ENCODE measurements at regions not wholly inside any gene's neighbourhood (a gene's known extent, or its start where the extent isn't known, plus 50 kb on each side); places are given as distances from the start of the nearest gene placed in this dataset.

DNA sequence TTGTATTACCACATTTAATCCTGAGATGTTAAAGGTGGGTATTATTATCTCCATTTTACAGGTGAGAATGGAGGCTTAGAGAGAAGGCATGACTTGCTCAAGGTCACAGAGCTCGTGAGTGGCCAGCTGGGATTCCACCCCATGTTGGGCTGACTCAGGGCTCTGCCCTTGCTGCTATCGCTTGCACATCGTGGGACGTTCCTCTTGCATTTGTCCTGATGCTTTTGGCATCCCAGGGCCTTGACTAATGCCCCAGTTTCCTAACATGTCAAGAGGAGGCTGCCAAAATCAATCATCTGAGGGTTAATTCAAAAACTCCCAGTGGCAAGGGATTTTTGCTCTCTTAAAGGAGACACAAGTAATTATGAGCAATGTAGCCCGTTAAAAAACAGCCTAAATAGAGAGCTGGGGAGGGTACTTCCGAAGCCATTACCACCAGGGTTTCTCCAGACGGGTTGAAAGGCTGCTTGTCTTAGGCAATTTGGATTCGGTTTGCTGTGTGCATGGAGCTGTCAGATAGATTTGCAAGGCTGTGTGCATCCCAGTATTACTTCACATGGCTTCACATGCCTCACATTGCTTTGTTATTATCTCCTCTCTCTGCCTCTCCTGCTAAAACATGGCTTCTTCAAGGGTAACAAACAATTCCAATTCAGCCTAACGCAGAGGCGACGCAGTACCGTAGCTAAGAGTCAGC is 347.4 kb downstream of the DRD1 start:
- Histone ChIP-seq H3K27me3 (ENCODE audit: control insufficient read depth, insufficient read depth, low read length) (no peaks in the 10 kb centered on the region), H3K9me3 (ENCODE audit: control insufficient read depth, insufficient read depth, low read length) (no peaks in the 10 kb centered on the region), H3K4me3 (ENCODE audit: low read depth, low read length) (no peak overlapping the region), H3K4me1 (ENCODE audit: control insufficient read depth, insufficient read depth, low read length) (peaks cover 11% of the 10 kb centered on the region), H3K36me3 (ENCODE audit: control insufficient read depth, insufficient read depth, low read length) (no peaks in the 10 kb centered on the region), H3K9ac (ENCODE audit: low read depth, low read length) (no peak overlapping the region)

DNA sequence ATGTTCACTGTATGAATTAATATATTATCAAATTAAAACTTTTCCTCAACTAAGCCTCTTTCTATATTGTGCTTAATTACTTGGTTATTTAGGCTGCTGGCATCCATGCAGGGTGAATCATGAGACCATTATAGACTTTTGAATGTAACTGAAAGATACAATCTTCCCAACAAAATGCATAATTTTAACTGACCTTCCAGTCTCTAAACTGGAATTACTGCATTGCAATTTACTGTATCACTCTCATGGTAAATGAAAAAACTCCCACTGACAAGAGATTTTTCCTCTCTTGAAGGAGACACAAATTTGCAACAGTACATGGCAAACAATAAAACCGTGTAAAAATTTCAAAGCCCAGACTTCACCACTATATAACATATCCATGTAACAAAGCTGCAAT is 349.5 kb downstream of the DRD1 start:
- H3K9me3 ChIP-seq (ENCODE audit: control insufficient read depth, insufficient read depth, low read length): no peaks in the 10 kb centered on the region
- peaks cover 11% of the 10 kb centered on the region for H3K4me1 ChIP-seq (ENCODE audit: control insufficient read depth, insufficient read depth, low read length)
- no peak overlapping the region for H3K9ac ChIP-seq (ENCODE audit: low read depth, low read length)
- H3K27me3 ChIP-seq (ENCODE audit: control insufficient read depth, insufficient read depth, low read length): no peaks in the 10 kb centered on the region
- H3K36me3 ChIP-seq (ENCODE audit: control insufficient read depth, insufficient read depth, low read length): no peaks in the 10 kb centered on the region
- no peak overlapping the region for H3K4me3 ChIP-seq (ENCODE audit: low read depth, low read length)

DNA sequence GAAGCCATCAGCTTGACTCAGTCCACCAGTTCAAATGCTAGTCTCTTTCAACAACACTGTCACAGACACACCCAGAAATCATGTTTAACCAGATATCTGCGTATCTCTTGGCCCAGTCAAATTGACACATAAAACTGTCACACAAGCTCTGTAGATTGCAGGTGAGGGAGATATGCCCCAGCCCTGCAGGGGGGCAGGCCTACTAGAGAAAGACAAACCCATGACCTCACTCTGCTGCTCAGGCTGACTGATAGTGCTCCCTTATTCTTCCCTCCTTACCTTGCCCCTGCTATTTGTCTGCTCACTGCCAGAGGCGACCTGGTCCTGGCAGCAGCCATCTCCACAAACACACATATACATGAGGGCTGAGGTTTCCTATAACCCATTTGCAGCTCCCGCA is 351.3 kb downstream of the DRD1 start:
- no peak overlapping the region for H3K9ac ChIP-seq (ENCODE audit: low read depth, low read length)

DNA sequence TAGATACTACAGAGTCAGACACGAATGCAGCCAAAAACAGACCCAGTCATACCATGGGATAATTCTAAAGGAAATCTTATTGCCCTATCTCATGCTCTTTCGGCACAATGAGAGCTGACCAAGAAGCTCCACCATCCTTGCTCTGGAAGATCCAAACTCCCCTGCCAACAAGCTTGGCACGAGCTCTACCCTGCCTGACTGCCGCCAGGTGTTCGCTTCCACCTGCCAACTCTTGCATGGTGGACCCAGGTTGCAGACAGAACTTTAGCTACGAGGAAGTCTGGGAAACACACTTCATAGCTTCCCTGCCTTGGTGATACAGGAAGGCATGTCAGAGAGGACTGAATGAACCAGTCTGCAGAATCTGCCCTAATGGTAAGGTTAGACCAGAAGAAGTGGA is 355.0 kb downstream of the DRD1 start:
- H3K4me3 ChIP-seq (ENCODE audit: low read depth, low read length): no peak overlapping the region
- H3K9me3 ChIP-seq (ENCODE audit: control insufficient read depth, insufficient read depth, low read length): no peaks in the 10 kb centered on the region
- peaks cover 11% of the 10 kb centered on the region for H3K4me1 ChIP-seq (ENCODE audit: control insufficient read depth, insufficient read depth, low read length)
- no peak overlapping the region for H3K9ac ChIP-seq (ENCODE audit: low read depth, low read length)
- no peaks in the 10 kb centered on the region for H3K27me3 ChIP-seq (ENCODE audit: control insufficient read depth, insufficient read depth, low read length)
- no peaks in the 10 kb centered on the region for H3K36me3 ChIP-seq (ENCODE audit: control insufficient read depth, insufficient read depth, low read length)

More for the DNA sequence above, 351.3 kb downstream of the DRD1 start:
- Histone ChIP-seq H3K4me3 (ENCODE audit: low read depth, low read length) (no peak overlapping the region), H3K9me3 (ENCODE audit: control insufficient read depth, insufficient read depth, low read length) (no peaks in the 10 kb centered on the region), H3K27me3 (ENCODE audit: control insufficient read depth, insufficient read depth, low read length) (no peaks in the 10 kb centered on the region), H3K36me3 (ENCODE audit: control insufficient read depth, insufficient read depth, low read length) (no peaks in the 10 kb centered on the region), H3K4me1 (ENCODE audit: control insufficient read depth, insufficient read depth, low read length) (peaks cover 11% of the 10 kb centered on the region)

DNA sequence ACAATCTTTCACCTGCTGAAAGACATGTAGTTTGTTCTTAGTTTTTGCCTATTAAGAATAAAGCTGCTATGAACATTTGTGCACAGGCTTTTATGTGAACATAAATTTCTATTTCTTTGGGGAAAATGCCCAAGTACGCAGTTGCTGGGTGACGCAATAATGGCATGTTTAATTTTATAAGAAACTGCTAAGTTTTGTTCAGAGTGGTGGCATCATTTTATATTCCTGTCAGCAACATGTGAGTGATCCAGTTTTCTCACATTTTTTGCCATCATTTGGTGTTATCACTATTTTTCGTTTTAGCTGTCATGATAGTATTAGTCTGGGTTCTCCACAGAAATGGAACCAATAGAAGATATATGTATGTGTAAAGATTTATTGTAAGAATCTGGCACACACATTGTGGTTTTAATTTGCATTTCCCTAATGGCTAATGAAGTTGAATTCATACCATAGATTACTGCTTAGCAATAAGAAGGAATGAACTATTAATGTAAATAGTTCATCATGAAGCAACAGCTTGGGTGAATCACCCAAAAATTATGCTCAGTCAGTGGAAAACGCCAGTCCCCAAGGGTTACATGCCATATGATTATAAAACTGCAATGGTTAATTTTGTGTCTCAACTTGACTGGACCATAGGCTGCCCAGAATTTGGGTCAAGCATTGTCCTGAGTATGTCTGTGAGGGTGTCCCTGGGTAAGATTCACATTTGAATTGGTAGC is 358.6 kb downstream of the MSX2 start:
- Histone ChIP-seq H3K4me1 (ENCODE audit: control insufficient read depth, insufficient read depth, low read length) (no peaks in the 10 kb centered on the region), H3K36me3 (ENCODE audit: control insufficient read depth, insufficient read depth, low read length) (no peaks in the 10 kb centered on the region), H3K27me3 (ENCODE audit: control insufficient read depth, insufficient read depth, low read length) (no peaks in the 10 kb centered on the region), H3K9me3 (ENCODE audit: control insufficient read depth, insufficient read depth, low read length) (no peaks in the 10 kb centered on the region), H3K9ac (ENCODE audit: low read depth, low read length) (no peak overlapping the region), H3K4me3 (ENCODE audit: low read depth, low read length) (no peak overlapping the region)

DNA sequence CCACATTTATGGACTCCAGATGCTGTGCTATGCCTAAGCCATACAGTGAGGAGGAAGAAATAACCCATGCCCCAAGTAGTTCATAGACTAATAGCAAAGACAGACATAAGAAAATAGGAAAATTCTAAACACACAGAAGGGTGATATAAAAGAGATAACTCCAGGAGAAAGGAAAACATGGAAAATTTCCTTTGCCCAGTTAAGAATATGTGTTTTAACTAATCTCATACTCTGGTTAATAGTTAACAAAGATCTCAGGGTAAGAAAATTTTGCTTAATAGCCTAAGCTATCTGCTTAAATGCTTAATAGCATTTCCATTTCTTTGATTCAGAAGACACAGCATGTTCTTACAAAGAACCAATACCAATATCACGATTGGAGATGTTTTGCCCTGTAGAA is 358.0 kb downstream of the MSX2 start:
- no peaks in the 10 kb centered on the region for H3K4me1 ChIP-seq (ENCODE audit: control insufficient read depth, insufficient read depth, low read length)

DNA sequence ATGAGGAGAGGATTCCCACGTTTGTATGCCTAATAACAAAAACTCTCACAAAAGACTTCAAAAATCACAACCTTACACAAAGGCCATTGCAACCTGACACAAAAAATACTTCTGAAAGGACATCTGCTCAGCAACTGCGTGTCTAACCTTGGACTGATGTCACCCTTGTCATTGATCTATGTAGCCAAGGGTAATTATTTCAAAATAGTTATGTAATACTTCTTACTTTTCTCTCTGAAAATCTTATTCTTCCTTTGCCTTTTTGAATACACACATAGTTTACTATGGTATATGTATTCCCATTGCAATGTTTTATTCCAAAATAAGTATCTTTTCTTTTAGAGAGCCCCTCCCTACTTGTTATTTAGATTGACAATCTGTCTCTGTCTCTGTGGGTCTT is 355.3 kb downstream of the MSX2 start:
- no peaks in the 10 kb centered on the region for H3K4me1 ChIP-seq (ENCODE audit: control insufficient read depth, insufficient read depth, low read length)
- no peak overlapping the region for H3K9ac ChIP-seq (ENCODE audit: low read depth, low read length)
- no peaks in the 10 kb centered on the region for H3K9me3 ChIP-seq (ENCODE audit: control insufficient read depth, insufficient read depth, low read length)
- H3K27me3 ChIP-seq (ENCODE audit: control insufficient read depth, insufficient read depth, low read length): no peaks in the 10 kb centered on the region
- no peaks in the 10 kb centered on the region for H3K36me3 ChIP-seq (ENCODE audit: control insufficient read depth, insufficient read depth, low read length)
- no peak overlapping the region for H3K4me3 ChIP-seq (ENCODE audit: low read depth, low read length)

More for the DNA sequence above, 358.0 kb downstream of the MSX2 start:
- H3K27me3 ChIP-seq (ENCODE audit: control insufficient read depth, insufficient read depth, low read length): no peaks in the 10 kb centered on the region
- H3K9me3 ChIP-seq (ENCODE audit: control insufficient read depth, insufficient read depth, low read length): no peaks in the 10 kb centered on the region
- H3K9ac ChIP-seq (ENCODE audit: low read depth, low read length): no peak overlapping the region
- H3K36me3 ChIP-seq (ENCODE audit: control insufficient read depth, insufficient read depth, low read length): no peaks in the 10 kb centered on the region
- no peak overlapping the region for H3K4me3 ChIP-seq (ENCODE audit: low read depth, low read length)

DNA sequence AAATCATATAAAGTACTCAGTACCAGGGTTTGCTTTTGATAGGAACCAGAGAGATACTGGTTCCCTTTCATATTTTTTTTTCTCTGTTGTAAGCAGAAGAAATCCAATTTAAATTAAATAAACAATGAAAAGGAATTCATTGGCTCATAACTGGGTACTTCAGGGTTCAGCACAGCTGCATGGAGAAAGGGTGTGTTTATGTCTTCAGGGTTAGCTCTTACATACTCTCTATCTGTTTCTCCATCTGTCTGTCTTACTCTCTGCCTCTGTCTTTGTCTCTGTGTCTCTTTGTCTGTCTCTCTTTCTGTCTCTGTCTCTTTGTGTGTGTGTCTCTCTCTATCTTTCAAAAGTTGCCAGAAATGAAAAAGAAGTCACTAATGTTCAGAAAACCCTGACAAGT is 345.9 kb downstream of the MSX2 start:
- Histone ChIP-seq H3K9me3 (ENCODE audit: control insufficient read depth, insufficient read depth, low read length) (no peaks in the 10 kb centered on the region), H3K36me3 (ENCODE audit: control insufficient read depth, insufficient read depth, low read length) (no peaks in the 10 kb centered on the region), H3K4me3 (ENCODE audit: low read depth, low read length) (no peak overlapping the region), H3K27me3 (ENCODE audit: control insufficient read depth, insufficient read depth, low read length) (no peaks in the 10 kb centered on the region), H3K4me1 (ENCODE audit: control insufficient read depth, insufficient read depth, low read length) (no peaks in the 10 kb centered on the region), H3K9ac (ENCODE audit: low read depth, low read length) (no peak overlapping the region)

DNA sequence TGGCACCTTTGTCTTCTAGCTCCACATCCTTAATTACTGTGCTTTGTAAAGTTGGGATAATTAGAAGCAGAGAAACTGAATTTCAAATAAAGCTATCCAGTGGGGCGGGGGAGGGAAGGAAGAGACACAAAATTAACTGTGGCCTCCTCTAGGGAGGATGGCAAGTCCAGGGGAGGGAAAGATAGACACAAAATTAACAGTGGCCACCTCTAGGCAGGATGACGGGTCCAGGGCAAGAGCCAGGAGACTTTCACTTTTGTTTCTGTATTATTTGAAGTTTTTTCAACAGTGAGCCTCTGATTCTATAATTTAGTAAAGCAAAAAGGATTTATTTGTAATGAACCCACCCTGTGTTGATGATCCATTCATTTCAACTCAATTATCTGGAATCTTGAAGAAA is 335.9 kb downstream of the MSX2 start:
- Histone ChIP-seq H3K36me3 (ENCODE audit: control insufficient read depth, insufficient read depth, low read length) (no peaks in the 10 kb centered on the region), H3K9ac (ENCODE audit: low read depth, low read length) (no peak overlapping the region), H3K27me3 (ENCODE audit: control insufficient read depth, insufficient read depth, low read length) (no peaks in the 10 kb centered on the region), H3K4me3 (ENCODE audit: low read depth, low read length) (peak overlapping the region; percentile 62), H3K4me1 (ENCODE audit: control insufficient read depth, insufficient read depth, low read length) (peaks cover 9% of the 10 kb centered on the region), H3K9me3 (ENCODE audit: control insufficient read depth, insufficient read depth, low read length) (no peaks in the 10 kb centered on the region)

DNA sequence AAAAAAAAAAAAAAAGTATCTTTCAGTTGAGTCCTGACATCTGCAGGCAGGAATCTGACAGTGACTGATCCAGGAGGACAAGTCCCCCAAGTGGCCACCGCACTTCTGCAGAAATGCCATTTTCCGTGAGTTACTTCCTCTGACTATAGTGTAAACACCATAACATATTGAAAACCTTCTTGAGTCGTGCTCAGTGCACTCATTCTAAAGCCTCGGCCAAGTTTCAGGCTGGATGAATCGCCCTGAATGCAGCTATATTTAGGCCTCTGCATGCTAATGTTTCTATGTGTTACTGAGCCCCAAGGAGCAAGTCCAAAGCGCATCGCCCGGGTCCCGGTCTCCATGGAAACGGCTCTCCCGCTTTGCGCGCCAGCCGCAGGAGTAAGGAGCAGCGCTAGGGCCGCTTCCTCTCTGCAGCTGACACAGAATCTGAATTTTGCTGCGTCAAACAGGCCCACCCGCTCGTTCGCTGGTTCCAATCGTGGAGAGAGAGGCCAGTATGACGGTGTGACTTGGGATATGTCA is 335.4 kb downstream of the MSX2 start:
- H3K4me3 ChIP-seq (ENCODE audit: low read depth, low read length): peak overlapping the region; percentile 62
- no peaks in the 10 kb centered on the region for H3K9me3 ChIP-seq (ENCODE audit: control insufficient read depth, insufficient read depth, low read length)
- H3K27me3 ChIP-seq (ENCODE audit: control insufficient read depth, insufficient read depth, low read length): no peaks in the 10 kb centered on the region
- no peaks in the 10 kb centered on the region for H3K36me3 ChIP-seq (ENCODE audit: control insufficient read depth, insufficient read depth, low read length)
- H3K4me1 ChIP-seq (ENCODE audit: control insufficient read depth, insufficient read depth, low read length): peaks cover 9% of the 10 kb centered on the region
- H3K9ac ChIP-seq (ENCODE audit: low read depth, low read length): no peak overlapping the region

DNA sequence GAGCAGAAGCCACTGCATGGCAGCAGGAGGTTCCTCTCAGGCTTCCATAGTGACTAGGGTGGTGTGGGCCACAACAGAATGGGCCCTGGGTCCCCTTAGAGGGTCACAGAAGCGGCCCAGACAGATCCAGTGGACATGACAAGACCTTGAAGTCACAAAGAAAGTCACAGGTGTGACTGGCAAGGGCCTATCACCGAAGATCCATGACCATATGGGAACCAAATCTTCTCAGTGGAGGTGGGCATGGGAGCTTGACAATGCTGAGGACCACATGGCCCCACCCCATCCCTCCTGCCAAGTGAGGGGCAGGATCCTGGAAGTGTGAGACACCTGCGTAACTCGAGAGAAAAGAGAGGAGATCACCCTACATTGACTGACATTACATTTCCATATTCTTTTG is 332.4 kb downstream of the MSX2 start:
- Histone ChIP-seq H3K4me1 (ENCODE audit: control insufficient read depth, insufficient read depth, low read length) (peaks cover 9% of the 10 kb centered on the region), H3K9me3 (ENCODE audit: control insufficient read depth, insufficient read depth, low read length) (no peaks in the 10 kb centered on the region), H3K27me3 (ENCODE audit: control insufficient read depth, insufficient read depth, low read length) (no peaks in the 10 kb centered on the region), H3K4me3 (ENCODE audit: low read depth, low read length) (no peak overlapping the region), H3K36me3 (ENCODE audit: control insufficient read depth, insufficient read depth, low read length) (no peaks in the 10 kb centered on the region), H3K9ac (ENCODE audit: low read depth, low read length) (no peak overlapping the region)

DNA sequence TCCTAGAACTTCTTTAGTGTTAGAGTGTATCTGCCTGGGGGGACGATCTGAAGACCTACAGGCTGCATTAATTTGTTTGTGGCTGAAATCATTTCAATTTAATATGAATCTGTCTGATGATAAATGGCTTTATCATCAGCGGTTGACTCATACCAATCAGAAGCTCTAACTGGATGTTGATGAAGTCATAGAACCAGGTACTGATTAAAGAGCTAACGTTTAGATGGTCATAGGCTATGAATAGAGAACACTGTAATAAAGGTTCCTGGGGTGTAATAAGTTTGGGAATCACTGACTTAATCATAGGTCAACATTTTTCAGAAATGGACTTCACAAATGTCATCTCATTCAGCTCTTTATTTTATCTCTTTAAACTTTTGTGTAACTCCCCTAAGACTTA is 329.9 kb downstream of the MSX2 start:
- Histone ChIP-seq H3K9me3 (ENCODE audit: control insufficient read depth, insufficient read depth, low read length) (no peaks in the 10 kb centered on the region), H3K9ac (ENCODE audit: low read depth, low read length) (no peak overlapping the region), H3K4me1 (ENCODE audit: control insufficient read depth, insufficient read depth, low read length) (peaks cover 2% of the 10 kb centered on the region), H3K4me3 (ENCODE audit: low read depth, low read length) (no peak overlapping the region), H3K27me3 (ENCODE audit: control insufficient read depth, insufficient read depth, low read length) (no peaks in the 10 kb centered on the region), H3K36me3 (ENCODE audit: control insufficient read depth, insufficient read depth, low read length) (no peaks in the 10 kb centered on the region)

All from iPS-15b (cell line).